COLO668 (cell line): ENCODE measurements at regions not wholly inside any gene's neighbourhood (a gene's known extent, or its start where the extent isn't known, plus 50 kb on each side); places are given as distances from the start of the nearest gene placed in this dataset.

Source experiments
- DNase-seq: peaks from one replicate; lab custom pipeline; 2025; ENCODE audit not compliant: unreplicated experiment; lab: John Stamatoyannopoulos, UW

DNA sequence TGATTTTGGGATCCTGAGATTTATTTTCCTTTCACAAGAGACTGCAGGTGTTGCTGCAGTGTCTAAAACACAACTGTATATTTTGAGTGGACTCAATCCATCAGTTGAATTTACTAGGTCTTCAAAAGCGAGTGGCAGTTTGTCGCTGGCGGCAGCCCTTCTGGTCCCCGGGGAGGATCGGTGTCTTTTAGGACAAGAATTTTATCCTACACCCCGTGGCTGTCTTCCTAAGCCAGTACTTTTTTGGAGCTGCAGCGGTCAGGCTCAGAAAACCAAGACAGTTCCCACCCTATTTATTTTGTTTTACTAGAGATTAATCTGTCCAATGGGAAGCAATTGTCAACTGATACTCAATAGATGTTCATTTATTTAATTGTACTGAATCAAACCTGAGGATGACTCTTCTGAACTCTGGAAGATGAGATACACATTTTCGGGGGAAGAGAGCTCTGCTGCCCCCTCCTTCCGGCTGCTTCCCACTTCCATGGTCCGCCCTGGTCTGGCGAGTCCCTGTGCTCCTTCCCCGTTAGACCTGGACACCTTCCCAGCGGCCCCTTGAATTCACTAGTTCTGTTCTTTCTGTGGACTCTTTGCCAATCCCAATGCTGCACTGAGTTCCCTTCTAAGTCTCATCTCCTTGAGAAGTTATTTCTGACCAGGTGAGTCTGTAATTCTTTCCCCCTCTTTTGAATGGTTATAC, 90.6 kb downstream of the ERMARD start:
- DNase-seq: no peak

DNA sequence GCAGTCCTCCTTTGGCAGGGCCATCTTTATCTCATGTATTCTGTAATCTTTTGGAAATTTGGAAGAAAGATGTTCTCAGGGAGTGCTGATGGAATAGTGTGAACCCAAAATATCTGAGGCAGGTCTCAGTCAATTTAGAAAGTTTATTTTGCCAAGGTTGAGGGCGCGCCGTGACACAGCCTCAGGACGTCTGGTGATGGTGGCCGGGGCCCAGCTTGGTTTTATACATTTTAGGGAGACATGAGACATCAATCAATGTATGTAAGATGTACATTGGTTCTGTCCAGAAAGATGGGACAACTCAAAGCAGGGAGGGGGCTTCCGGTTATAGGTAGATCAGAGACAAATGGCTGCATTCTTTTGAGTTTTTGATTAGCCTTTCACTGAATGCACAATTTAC, 89.8 kb downstream of the ERMARD start:
- DNase-seq: no peak

DNA sequence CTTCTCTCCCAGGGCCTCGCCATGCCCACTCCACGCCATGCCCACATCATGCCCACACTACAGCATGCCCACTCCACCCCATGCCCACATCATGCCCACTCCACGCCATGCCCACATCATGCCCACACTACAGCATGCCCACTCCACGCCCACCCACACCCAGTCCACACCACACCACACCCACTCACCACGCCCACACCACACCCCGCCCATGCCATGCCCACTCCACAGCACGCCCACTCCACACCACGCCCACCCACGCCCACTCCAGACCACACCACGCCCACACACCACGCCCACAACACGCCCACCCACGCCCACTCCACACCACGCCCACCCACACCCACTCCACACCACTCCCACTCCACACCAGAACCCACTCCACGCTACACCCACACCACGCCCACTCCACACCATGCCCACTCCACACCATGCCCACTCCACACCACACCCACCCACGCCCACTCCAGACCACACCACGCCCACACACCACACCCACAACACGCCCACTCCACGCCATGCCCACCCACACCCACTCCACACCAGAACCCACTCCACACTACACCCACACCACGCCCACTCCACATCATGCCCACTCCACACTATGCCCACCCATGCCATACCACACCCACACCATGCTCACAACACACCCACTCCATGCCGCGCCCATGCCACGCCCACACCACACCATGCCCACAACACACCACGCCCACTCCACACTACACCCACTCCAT, 88.6 kb downstream of the ERMARD start:
- DNase-seq: no peak

DNA sequence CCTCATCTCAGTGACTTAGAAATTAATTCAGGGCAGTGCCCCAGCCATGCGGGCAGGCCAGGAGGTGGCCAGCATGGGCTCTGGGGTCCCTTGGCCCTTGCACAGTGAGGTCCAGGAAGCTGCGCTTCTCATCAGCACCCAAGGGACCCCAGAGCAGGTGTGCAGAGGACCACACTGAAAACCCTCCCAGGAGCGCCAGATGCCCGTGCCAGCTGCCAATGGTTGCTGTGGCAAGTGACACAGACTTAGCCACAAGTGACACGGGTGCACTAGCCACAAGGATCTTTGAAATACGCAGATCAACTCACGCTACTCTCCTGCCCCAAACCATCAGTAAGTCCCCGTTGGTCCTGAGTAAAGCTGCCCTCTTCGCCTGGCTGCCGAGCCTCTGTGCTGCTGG, 88.1 kb downstream of the ERMARD start:
- no peak for DNase-seq

DNA sequence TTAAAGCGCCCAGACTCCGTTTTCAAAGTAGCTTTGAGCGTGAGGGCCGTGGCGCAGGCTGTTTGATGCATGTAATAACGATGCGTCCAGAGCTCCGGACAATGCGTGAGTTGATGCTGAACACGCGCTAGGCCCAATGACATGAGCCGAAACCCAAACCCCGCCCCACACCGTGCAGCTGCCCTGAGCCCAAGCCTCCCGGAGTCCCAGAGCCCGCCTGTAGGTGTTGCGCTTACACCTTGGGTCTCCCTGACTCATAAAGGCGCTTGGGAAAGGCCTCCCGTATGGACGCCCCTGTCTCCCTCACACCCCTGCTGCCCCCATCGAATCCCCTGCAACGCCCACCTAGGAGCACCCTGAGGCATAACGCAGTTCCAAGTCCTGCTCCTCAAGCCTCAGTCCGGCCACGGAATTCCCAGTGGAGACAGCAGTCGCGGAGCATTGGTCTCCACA, 87.6 kb downstream of the ERMARD start:
- no peak for DNase-seq

DNA sequence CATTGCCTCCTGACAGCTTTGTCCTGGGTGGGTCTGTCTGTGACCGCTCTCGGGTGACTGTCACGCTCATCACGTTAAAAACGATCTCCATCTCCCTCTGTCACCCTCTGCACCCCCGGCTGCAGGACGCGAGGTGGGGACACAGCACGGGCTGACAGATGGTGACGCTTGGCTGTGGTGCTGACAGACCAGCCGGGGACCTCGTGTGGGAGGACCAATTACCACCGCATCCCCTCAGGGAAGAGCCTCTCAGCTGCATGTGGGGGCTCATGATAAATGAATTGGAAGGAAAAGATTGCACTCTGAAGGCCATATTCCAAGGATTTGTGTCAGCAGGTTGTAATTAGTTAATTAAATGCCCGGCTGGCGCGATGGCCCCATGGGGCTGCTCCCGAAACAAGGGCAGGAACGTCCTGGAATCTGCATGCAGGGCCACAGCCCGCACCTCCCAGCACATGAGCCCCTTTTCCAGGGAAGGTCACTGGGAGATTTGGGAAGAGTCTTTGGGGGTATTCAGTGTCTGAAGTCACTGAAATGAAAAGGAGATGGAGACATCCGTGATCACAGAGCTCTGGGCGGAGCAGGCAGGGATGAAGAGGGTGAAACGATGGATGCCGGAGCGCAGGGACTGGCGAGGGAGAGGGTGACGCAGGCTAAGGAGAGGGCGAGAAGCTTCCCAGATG, 87.1 kb downstream of the ERMARD start:
- no peak for DNase-seq

DNA sequence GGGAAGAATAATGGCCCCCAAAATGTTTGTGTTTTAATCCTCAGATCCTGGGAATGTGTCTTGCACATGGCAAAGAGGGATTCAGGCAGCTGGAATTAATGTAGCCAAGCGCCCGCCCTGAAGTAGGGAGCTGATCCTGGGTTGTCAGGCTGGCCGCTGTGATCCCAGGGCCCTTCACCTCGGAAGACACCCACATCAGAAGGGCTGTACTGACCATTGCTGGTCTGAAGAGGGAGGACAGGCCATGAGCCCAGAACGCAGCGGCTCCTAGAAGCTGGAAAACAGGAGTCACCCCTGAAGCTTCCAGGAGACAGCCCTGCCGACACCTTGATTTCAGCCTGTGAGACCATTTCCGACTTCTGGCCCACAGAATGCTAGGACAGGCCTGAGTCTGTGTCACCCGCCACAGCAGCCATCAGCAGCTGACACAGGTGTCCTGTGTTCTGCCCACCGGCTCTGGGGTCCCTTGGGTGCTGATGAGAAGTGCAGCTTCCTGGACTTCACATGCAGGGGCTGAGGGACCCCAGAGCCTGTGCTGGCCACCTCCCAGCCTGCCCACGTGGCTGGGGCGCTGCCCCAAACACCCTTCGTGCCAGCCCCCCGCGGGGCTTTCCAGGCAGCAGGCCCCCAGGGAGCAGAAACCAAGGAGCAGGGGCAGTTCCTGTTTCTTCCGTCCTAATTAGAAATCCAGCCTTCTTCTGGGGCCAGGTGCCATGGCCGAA, 86.3 kb downstream of the ERMARD start:
- no peak for DNase-seq

DNA sequence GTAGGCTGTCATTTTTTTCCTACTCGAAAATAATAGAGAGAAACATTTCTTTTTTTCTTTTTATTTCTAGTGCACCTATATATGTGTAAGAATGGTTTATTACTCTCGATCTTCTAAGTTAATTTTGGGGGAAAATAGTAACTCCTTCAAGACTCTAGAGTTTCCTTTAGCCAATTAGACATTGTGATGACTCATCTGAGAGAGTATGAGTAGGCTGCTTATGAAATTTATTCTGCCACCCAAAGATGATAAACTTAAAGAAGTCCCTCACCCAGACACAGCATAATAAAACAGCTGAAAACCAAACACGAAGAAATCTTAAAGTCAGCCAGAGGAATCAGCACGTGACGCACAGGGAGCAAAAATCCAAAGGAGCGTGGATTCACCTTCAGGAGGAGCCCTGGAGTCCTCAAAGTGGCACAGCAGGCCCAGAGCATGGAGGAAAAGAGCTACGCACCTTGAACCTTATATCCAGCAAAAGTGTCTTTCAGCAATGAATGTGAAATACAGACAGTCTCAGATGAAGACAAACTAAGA, 81.9 kb downstream of the ERMARD start:
- DNase-seq: no peak

DNA sequence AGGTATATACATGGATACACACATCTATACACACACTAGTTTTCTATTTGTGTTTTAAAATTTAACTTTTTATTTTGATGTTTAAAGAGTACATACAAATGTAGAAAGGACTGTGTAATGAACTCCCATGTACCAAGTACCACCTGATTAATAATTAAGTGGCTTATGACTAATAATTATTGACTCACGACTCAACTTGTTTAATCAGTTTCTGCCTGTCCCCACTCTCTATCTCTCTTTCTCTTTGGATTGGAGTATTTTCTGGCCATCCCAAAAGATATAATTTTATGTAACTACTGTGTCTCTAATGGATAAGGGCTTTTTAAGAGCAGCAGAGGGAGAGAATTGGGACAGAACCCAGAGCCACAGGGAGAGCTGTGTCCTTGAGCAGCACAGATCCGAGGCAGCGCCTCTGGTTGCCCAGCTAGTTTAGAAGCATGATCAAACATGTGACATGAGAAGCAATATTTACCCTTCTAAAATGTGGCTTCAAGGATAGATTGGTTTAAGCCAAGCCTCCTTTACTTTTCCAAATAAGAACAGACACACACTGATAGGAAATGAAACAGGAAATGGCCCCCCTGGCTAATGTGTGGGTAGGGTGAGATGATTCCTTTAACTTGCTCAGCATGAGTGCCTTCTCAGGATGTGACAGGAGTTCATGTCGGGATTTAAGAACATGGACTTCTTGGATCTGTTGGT, 81.0 kb downstream of the ERMARD start:
- no peak for DNase-seq

DNA sequence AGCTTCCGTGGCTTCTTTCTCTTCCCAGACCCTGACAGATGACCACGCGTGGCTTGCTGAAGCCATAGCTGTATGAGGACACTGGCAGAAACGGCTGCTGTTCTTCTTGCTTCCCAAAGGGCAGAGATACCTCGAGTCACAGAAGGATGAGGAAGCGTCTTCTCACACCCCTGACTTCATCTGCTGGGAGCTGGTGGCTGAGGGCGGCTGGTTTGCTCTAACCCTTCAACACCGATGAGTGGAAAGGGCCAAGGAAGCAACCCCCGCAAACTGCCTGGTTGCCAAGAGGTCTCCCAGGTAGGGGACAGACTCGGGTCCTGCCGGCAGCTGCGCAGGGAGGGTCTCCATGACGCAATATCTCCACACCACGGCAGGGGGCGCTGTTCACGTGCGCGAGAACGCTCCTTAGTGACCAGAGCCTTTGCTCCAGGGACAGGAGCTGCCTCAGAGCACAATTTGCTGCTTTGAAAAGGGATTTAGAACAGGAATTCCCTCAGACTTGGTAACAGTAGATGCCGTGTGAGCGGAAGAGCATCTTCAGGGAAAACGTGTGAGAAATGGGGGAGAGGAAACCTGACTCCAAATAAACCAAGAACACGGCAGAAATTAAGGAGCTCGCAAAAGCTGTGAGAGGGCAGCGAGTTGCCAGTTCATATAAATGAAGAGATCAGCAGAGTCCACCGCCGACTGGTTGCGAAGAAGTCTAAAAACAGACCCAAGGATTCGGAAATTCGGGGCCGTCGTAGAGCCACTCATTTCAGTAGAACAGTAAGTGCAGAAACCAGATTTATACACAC, 80.2 kb downstream of the ERMARD start:
- peak; percentile 73 for DNase-seq
